HG03571 (cell line): ENCODE measurements at regions not wholly inside any gene's neighbourhood (a gene's known extent, or its start where the extent isn't known, plus 50 kb on each side); places are given as distances from the start of the nearest gene placed in this dataset.
"Not testable (repeated sequence)": the region's sequence is repeated elsewhere in the genome, so short reads cannot be mapped to it uniquely, and the experiment has no call there.

Experiments
- ATAC-seq: cut with Tn5 transposase; IDR thresholded peaks from one replicate; pipeline ENCODE4 v1.9.1; 2021; ENCODE audit not compliant: unreplicated experiment

- ATAC-seq, result not testable (repeated sequence)
Observed at GRCh38 chr6:75031102-75031501, 174.8 kb downstream of the COL12A1 start.

DNA sequence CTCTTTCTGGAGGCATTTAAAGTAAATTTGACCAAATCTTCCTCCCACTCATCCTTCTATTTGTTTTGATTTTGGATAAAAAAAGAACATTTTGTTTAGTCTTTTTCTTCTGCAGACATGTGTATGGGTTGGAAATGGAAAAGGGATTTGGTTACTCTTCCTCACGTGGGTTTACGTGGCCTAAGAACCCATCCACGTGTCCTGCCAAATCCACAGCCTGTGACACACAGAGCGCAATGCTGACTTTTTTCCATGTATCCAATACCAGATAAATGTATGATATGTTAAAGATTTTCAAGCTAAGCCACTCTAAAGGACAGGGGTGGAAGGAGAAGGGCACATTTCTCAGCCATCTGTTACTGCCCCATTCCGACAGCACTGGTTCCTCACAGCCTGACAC is 176.5 kb downstream of the COL12A1 start:
- ATAC-seq, result no peak

DNA sequence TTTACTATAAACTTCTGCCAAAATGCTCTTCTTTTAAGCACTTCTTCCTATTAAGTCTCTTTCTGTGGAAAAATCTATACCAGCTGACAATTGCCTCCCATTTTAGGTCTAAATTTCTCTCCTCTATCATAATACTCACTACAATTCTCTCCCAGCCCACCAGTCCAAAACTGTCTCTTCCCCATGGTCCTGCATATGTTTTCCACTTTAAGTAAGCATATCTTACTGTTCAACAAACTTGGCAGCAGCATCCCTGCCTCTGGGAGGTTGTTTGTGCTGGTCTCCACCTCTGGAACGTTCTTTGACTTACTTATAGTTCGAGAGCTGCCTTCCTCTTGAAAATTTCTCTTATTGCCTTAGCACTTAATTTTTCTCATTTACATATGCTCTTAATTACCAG is 180.5 kb downstream of the COL12A1 start:
- no peak for ATAC-seq

- no peak for ATAC-seq
Observed at GRCh38 chr6:75024828-75025227, 181.0 kb downstream of the COL12A1 start.

DNA sequence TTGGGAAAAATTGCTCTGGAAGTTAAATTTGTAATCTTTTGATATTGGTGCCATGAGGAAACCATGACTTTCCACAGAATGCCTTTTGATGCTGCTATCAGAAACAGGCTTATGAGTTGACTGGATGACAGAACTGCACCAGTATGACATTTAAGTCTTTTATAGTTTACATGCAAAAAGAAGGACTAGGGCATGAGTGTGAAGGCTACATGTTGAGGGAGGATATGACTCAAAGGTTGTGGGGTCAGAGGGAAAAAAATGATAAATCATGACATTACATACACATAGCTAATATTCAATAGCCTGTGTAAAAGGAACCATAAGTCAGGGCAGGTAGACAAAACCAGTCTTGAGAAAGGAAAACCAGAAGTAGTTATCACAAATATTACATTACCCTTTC is 182.2 kb downstream of the COL12A1 start:
- no peak for ATAC-seq

GRCh38 chr6:75020971-75021370 is 184.9 kb downstream of the COL12A1 start:
- ATAC-seq, result no peak

- ATAC-seq, result no peak
Observed at GRCh38 chr6:75020376-75020775, 185.5 kb downstream of the COL12A1 start.

DNA sequence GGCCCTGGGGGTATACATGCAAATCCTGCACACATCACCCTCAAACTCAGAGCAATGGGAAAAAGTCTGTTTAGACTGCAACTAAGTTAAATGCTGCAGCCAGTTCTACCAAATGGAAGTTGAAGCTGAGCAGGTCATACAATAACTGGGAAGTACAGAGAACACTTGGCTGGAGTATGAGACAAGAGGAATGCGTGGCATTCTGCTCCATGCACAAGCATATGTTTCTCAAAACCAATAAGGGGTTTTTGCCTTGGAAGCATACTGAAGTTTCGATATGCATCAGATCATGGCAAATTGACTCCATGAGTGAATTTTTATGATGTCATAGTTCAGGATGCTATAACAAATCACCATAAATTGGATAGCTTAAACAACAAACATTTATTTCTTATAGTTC is 193.8 kb downstream of the COL12A1 start:
- ATAC-seq, result no peak

DNA sequence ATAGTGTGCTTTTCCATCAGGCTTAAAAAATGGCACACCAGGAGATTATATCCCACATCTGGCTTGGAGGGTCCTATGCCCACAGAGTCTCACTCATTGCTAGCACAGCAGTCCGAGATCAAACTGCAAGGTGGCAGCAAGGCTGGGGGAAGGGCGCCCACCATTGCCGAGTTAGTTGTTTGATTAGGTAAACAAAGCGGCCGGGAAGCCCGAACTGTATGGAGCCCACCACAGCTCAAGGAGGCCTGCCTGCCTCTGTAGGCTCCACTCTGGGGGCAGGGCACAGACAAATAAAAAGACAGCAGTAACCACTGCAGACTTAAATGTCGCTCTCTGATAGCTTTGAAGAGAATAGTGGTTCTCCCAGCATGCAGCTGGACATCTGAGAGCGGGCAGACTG is 201.9 kb downstream of the COL12A1 start:
- not testable (repeated sequence) for ATAC-seq

DNA sequence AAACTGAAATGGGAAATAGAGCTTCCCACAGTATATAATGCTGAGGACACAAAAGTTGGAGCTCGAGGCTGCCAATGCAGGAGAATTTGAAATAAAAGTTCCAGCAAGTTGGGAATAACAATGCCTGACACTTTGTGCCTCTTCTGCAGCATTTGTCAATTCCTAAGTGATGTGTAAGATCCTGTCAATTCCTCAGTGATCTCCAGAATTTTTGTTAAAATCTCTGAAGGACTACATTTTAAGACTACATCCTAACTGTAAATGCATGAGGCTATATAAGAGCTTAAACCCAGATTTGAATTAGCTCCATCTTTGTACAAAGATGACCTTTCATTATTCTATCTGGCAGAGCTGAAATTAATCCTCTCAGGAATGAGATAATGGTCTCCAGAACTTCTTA is 208.2 kb downstream of the COL12A1 start:
- ATAC-seq, result no peak

GRCh38 chr6:74993136-74993535 is 212.7 kb downstream of the COL12A1 start:
- ATAC-seq, result no peak

DNA sequence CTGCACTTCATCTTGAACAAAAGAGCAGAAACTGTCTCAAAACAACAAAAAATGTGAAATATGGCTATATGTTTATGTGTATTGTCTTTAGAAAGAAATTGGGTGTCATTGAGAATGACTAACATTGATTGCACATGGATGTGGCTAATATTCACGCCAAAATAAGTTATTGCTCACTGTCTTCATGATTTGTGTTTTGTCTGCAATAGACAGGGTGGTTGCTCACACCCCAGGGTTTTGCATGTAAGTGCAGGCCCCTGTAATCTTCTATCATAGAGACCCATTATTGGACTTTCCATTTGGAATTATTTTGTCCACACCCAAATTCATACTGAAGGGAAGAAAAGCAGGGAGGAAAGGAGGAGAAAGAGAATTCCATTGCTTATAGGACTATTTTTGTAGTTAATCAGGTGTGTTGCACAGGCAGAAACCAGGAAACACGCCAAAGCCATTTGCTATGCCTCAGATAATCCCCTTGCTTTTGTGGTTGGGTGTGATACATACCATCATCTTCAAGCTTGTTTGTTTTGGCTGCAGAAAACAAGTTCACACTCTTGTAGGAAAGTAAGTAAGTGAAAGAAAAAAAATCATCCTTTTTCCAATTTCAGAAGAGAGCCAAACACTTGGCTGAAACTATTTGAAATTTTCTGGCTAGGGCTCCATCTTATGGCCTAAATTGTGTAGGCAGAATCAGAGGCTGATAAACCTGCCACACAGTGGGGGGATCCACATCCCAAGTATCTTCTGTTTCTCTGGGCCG is 214.1 kb downstream of the COL12A1 start:
- ATAC-seq, result no peak

DNA sequence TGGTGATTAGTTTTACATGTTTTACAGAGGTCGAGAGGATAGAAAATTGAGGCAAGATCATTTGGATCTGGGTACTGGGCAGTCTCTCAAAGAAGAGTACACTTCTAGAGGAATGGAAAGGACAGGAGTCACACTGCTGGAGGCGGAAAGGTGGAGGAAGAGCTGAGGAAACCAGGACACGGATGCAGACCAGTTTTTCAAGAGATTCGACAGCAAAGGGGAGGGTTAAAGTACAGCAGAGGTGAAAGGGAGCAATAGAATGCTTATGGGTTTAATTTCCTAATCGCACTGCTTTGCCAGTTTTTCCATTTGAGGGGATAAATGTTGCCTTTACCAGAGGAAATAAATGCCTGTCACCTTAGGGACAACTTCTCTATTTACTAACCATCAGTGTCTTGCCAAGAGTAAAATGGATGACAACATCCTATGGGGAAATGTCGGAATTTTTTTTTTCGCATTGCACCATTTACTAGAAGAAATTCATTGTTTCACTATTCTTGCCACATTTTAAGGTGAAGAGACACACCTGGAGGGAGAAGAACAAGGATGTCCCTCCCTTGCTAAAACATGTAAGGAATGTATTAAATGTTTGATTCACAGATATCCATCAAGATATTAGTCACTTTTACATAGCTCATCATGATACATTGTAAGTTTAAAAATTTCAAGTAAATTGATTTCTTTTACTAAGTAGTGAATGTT is 226.6 kb downstream of the COL12A1 start:
- ATAC-seq, result no peak

DNA sequence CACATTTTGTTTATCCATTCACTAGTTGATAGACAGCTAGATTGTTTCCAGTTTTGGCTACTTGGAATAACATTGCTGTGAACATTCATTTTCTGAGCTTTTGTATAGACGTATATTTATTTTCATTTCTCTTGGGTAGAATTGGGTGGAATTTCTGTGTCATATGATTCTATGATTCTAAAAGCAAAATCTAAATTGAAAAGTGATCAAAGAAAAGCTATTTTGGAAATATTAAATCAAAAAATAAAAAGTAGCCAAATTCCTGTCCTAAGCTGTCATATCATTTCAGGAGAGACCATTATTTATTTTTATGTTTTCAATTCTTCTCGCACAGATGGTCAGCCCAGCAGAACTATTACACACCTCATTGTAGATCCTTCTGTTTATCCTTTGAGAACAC is 229.2 kb downstream of the COL12A1 start:
- ATAC-seq, result no peak

DNA sequence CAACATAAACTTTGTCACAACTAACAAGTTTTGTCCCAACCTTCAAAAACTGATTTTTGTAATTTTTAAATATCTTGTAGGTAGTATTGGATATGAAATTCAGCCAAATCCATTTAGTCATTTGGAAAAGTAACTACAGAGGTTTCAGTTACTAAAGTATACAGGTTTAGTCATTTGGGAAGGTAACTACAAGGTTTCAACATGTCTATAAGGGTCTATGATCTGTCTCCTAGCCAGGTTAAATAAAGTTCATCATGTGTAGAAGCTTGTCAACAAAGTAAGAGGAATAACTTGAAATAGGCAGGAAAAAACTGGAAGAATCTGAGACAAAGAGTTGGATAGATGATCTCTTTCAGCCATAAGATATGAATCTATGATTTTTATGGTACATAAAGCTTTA is 229.8 kb downstream of the COL12A1 start:
- ATAC-seq, result no peak

DNA sequence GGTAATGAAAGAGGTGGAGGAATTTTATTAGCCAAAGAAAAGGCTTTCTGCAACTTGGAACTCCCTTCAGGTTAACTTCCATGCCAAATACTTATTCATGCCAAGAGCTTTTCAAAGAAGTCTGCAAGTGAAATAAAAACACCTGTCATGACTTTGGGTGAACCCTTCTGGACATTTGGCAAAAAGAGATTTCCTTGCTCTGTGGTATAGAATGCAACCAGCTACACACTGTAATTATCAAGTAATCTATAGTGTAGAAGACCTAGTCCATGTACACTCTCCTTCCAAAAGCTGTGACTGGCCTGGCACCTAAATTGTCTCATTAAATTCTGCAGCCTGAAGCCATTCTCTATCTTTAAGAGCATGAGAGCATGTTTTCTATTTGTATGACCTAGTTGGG is 232.3 kb downstream of the COL12A1 start:
- ATAC-seq, result no peak

- ATAC-seq, result no peak
Observed at GRCh38 chr6:74971633-74972032, 234.2 kb downstream of the COL12A1 start.

- no peak for ATAC-seq
Observed at GRCh38 chr6:74969591-74970267, 236.1 kb downstream of the COL12A1 start.

DNA sequence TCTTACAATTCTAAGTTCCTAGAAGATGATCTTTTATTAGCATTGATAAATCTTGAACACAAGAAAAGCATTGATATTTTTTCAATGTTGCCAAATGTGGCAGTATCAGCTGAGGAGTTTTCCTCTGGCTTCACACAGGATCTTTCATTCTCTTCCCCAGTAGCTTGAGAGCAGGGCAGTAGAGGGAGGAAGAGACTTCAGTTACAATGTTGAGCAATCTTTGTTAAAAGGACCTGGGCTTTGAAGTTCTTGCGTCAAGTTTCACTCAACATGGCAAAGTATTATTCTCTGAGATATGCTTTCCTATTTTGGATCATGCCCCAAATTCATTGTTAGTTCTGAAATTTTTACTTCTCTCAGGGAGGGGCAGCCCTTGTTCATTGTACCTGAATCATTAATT is 238.0 kb downstream of the COL12A1 start:
- no peak for ATAC-seq

- no peak for ATAC-seq
Observed at GRCh38 chr6:74966712-74967111, 239.1 kb downstream of the COL12A1 start.

DNA sequence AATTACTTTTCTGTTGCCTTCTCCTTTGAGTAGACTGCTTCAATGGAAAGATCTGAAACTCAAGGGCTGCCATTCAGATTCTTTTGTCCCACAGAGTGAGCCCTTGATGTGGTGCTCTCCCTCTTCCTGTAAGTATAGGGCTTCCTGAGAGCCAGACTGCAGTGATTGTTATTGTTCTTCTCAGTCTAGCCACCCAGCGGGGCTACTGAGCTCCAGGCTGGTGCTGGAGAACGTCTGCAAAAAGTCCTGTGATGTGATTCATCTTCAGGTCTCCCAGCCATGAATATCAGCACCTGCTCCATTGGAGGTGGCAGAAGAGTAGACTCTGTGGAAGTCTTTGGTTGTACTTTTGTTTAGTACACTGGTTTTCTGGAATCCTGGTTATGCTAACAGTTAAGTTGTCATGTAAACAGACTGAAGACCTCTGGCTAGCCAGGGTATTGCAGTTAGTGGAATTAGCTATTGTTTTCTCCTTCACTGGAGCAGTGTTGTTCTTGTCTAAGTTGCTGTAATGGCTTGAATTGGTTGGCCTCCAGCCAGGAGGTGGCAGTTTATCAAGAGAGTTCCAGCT is 240.9 kb downstream of the COL12A1 start:
- ATAC-seq, result no peak
